Dermis blood vessel endothelial cell (primary cell): ENCODE measurements at regions not wholly inside any gene's neighbourhood (a gene's known extent, or its start where the extent isn't known, plus 50 kb on each side); places are given as distances from the start of the nearest gene placed in this dataset.

Experiments used
- DNase-seq: peaks from one replicate; pipeline ENCODE4 v3.0.0; 2010

DNA sequence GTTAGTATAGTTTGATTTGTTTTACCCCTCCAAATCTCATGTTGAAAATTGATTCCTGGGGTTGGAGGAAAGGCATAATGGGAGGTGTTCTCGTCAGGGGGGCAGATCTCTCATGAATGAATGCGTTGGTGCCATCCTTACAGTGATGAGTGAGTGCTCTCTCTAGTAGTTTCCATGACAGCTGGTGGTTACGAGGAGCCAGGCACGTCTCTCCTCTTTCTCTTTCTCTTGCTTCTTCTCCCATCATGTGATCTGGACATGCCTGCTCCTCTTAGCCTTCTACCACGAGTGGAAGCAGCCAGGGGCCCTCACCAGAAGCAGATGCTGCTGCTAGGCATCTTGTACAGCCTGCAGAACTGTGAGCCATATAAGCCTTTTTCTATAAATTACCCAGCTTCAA lies 454.1 kb downstream of the EFNA5 start:
- no peak for DNase-seq

GRCh38 chr5:107215611-107216010 lies 455.1 kb downstream of the EFNA5 start:
- peak; percentile 20 for DNase-seq

GRCh38 chr5:107213025-107213424 lies 457.7 kb downstream of the EFNA5 start:
- no peak for DNase-seq

DNA sequence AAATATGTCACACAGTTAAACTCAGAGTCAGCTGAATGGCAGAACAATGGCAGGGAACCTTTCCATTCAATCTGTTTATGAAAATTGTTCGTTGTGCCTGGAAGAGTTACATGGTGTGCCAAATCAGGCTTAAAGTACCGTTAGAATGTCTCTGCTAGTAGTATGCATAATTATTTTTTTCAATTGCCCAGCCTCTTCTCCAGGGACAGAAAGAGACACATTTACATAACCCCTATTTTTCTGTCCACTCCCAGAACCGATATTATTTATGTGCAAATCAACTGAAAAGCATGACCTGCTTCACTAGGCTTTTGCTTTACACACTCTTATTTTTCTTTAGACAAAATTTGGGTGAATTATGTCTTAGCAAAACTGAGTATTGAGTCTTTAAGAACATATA lies 459.1 kb downstream of the EFNA5 start:
- no peak for DNase-seq

GRCh38 chr5:107208867-107209266 lies 461.9 kb downstream of the EFNA5 start:
- no peak for DNase-seq

DNA sequence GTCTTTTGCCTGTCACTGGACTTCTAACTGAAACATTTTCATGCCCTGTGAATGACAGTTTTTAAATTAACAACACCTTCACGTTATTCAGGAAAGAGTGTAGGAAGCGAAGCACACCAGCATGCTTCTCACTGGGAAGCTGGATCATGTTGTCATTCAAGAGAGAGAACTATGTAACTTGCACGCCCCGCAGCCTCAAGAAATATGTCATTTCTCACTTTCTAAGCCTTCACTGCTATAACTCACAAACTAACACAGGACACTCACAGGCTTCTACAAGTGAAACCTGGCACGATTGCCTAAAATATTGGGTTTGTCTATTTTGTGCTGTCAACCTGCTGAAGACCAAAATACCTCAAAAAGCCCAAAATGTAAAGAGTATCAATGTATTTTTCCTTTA lies 466.3 kb downstream of the EFNA5 start:
- no peak for DNase-seq

- DNase-seq = no peak
Measured at GRCh38 chr5:107203243-107203642, 467.5 kb downstream of the EFNA5 start.

- no peak for DNase-seq
Measured at GRCh38 chr5:107199756-107200155, 471.0 kb downstream of the EFNA5 start.

- DNase-seq = no peak
Measured at GRCh38 chr5:107196500-107197059, 474.2 kb downstream of the EFNA5 start.

DNA sequence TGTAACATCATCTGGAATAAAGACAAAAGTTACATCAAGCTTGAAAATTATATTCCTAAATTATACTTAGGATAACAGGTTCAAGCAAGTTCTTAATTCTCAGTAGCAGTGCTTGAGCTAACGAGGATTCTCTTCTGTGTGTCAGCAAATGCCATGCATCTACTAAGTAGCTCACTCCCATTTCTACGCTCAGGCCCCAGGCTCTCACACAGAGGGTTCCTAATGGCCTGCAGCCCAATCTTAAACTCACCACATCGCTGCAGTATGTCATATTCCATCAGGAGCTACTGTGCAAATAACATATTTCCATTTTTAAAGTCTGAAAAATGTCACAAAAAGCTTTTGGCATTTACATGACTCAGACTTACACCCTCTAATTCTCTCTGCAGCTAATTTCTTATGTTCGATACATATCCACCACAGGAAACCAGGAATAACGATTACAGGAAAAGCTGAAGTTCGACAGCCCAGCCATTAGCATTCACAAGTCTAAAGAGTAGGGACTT lies 474.8 kb downstream of the EFNA5 start:
- DNase-seq = no peak

DNA sequence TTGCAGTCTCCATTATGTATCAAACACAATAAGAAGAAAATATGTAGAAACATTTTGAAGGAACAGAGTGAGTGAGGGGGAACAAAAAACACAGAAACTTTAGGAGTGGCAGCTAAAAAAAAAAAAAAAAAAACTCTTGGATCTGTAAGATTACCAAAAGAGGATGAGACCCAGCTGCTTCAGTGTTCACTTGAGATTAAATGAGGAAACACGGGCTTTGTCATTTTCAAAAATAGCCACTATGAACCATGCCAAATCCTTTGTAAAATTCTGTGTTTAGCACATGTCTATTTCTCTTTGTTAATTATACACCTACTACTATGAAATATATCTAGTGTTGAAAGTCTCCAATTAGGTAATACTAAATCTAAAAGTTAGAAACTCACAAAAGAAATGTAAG lies 485.9 kb downstream of the EFNA5 start:
- no peak for DNase-seq

- no peak for DNase-seq
Measured at GRCh38 chr5:107184066-107184465, 486.7 kb downstream of the EFNA5 start.

GRCh38 chr5:107170620-107171019 lies 500.1 kb downstream of the EFNA5 start:
- no peak for DNase-seq

- no peak for DNase-seq
Measured at GRCh38 chr5:107169867-107170266, 500.9 kb downstream of the EFNA5 start.

- DNase-seq = no peak
Measured at GRCh38 chr5:107168848-107169752, 501.6 kb downstream of the EFNA5 start.

DNA sequence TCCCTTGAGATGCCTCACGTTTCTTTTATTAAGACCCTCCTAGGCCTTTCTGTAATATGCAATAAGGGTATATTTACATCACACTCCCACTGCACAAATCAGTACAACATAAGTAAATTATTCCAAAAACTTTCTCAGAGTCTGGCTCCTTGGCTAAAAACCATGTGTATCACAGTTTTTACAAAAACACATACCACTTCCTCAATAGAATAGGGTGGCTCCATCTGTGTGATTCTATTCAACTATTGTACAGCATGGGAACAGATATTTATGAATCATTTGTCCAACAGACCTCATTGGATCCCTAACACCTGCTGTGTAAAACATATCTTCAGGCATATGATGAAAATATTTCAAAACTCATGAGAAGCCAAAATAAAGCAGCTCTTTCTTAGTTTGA lies 502.7 kb downstream of the EFNA5 start:
- no peak for DNase-seq

DNA sequence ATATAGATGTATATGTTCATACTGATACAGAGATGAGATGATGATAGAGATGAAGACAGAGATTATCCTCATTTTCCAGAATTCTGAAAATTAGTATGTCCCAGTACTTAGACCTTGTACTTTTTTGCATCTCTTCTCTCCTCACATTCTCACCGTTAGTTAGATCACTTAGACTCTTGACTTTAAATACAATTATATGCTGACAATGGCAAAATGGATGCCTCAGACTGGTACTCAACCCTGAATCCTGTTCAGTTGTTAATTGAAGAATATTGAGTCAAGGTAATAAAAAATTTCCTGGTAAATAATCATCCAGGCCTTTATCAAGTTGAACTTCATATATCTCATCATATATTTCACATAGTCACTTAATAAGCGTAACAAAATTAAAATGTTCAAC lies 505.4 kb downstream of the EFNA5 start:
- DNase-seq = no peak

GRCh38 chr5:107157809-107158208 lies 512.9 kb downstream of the EFNA5 start:
- no peak for DNase-seq

DNA sequence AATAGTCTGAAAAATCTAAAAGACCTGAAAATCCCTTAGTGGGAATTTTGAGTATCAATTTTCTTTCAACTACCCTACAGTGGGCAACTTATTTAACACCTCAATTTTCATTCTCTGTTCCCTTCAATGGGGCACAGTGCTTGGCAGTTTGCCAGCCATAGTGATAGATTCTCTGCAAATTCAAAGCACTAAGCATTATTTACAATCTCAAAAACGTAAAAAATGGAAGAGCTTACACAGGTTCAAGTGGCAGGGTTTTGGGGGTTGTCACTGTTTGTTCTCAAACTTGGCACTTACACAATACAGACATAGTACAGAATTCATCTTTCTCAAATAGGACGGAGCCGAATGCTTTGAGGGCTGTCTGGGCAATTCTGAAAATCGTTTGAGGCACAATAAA lies 515.0 kb downstream of the EFNA5 start:
- no peak for DNase-seq

GRCh38 chr5:107154593-107154992 lies 516.1 kb downstream of the EFNA5 start:
- no peak for DNase-seq

- DNase-seq = no peak
Measured at GRCh38 chr5:107153283-107153682, 517.5 kb downstream of the EFNA5 start.

- DNase-seq = no peak
Measured at GRCh38 chr5:107149243-107150005, 521.3 kb downstream of the EFNA5 start.

DNA sequence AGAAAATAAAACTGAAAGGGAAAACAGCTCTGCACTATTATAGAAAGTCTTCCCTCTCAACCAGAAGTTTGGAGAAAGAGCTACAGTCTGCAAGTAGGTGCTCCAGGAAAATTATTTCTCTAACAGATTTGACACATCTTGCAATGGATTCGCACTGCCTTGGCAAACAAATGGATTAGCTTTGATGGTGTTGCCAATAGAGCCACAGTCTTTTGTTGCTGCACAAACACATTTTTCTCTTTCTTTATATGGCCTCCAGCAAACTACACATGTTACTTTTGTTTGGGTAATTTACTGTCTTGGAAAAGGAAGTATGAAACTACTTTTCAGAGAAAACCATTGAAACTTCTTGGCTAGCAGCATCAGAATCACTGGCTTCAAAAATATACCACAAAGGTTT lies 523.1 kb downstream of the EFNA5 start:
- DNase-seq = no peak

- DNase-seq = no peak
Measured at GRCh38 chr5:107146901-107147300, 523.8 kb downstream of the EFNA5 start.
